ENCODE measurements at regions not wholly inside any gene's neighbourhood (a gene's known extent, or its start where the extent isn't known, plus 50 kb on each side); places are given as distances from the start of the nearest gene placed in this dataset.

DNA sequence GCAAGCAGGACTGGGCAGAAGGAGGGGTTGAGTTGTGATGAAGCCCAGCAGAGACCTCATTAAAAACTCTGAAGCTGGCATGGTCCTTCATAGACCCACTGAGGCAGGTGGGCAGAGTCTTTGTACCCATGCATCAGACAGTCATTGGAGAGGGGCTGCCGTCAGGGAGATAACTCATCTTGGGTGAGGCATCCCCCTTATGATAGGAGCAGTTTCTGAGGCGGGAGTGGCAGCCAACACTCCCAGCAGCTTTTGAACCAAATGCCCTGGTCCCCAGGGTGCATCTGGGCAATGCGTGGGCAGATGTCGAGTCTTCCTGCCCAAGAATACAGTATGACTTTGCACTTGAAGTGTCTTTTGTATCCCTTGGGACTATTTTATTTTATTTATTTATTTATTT lies 68.1 kb downstream of the HTR5A start:
- DNase-seq (ENCODE audit: low read depth in 2 of 2): no peak
- no peak overlapping the region for H3K4me3 ChIP-seq (replicated peaks in 1 of 2; ENCODE audit: low read depth in 2 of 2, low read length in 2 of 2)
- no peak for TF ChIP-seq CTCF (IDR thresholded peaks at IDR 0.05; ENCODE audit: low read depth, low read length)

GRCh38 chr7:155141562-155141961 lies 71.4 kb downstream of the HTR5A start:
- TF ChIP-seq CTCF (IDR thresholded peaks at IDR 0.05; ENCODE audit: low read depth, low read length): no peak
- H3K4me3 ChIP-seq (replicated peaks in 1 of 2; ENCODE audit: low read depth in 2 of 2, low read length in 2 of 2): no peak overlapping the region
- DNase-seq (ENCODE audit: low read depth in 2 of 2): no peak

DNA sequence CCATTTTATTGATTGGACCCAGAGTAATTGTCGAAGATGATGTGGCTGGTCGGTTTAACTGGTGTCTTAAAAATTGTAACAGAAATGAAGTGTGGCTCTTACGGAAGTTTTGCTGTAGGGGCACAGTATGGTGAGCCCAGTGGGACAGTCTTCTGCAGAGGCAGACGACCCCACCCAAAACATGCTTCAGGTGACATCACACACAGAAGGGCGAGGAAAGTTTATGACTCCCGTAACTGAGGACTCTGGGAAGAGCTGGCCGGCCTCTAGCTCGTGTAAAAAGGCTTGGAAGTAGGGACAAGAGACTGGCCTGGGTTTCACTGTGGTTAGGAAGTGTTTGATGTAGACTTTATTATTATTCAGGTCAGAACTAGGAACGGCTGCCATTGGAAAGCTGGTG lies 73.3 kb downstream of the HTR5A start:
- no peak for DNase-seq (ENCODE audit: low read depth in 2 of 2)
- H3K4me3 ChIP-seq (replicated peaks in 1 of 2; ENCODE audit: low read depth in 2 of 2, low read length in 2 of 2): no peak overlapping the region
- no peak for TF ChIP-seq CTCF (IDR thresholded peaks at IDR 0.05; ENCODE audit: low read depth, low read length)

- no peak overlapping the region for H3K4me3 ChIP-seq (replicated peaks in 1 of 2; ENCODE audit: low read depth in 2 of 2, low read length in 2 of 2)
- no peak for TF ChIP-seq CTCF (IDR thresholded peaks at IDR 0.05; ENCODE audit: low read depth, low read length)
- no peak for DNase-seq (ENCODE audit: low read depth in 2 of 2)
Observed at GRCh38 chr7:155144371-155144770, 74.2 kb downstream of the HTR5A start.

DNA sequence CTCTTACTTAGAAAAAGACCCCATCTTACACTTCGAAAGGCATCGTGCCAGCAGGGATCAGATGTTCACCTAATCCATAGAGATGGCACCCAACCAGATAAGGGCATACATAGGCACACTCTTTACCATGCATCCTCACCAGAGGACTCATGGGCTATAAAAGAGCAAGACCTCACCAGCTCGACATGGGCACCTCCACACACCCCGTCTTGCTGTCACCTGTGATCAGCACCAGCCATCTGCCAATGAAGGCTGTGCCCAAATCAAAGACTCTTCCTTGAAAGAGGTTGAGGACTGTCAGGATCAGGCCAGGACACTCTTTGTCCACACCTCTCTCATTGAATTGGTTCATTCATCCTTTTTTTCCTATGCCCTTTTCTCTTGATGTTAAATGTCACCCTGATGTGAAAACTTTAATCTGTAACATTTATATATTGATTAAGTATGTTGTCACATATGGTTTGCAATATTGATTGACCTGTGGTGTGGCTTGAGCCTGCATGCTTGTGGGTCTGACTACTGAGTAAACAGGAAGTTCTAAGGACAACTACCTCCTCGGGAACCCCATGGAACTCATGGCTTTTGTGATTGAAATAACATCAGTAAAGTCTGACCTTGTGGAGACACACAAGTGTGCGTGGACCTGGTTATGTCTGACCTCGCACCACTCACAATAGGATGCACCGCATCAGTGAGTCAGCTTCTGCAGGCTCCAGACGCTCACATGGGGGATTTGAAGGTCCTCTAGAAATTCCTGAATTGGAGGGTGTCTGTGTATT lies 75.5 kb downstream of the HTR5A start:
- no peak for TF ChIP-seq CTCF (IDR thresholded peaks at IDR 0.05; ENCODE audit: low read depth, low read length)
- no peak for DNase-seq (ENCODE audit: low read depth in 2 of 2)

GRCh38 chr7:155147172-155147571 lies 77.0 kb downstream of the HTR5A start:
- no peak for TF ChIP-seq CTCF (IDR thresholded peaks at IDR 0.05; ENCODE audit: low read depth, low read length)
- H3K4me3 ChIP-seq (replicated peaks in 1 of 2; ENCODE audit: low read depth in 2 of 2, low read length in 2 of 2): no peak overlapping the region
- DNase-seq (ENCODE audit: low read depth in 2 of 2): no peak

More for the DNA sequence above, 75.5 kb downstream of the HTR5A start:
- no peak overlapping the region for H3K4me3 ChIP-seq (replicated peaks in 1 of 2; ENCODE audit: low read depth in 2 of 2, low read length in 2 of 2)

DNA sequence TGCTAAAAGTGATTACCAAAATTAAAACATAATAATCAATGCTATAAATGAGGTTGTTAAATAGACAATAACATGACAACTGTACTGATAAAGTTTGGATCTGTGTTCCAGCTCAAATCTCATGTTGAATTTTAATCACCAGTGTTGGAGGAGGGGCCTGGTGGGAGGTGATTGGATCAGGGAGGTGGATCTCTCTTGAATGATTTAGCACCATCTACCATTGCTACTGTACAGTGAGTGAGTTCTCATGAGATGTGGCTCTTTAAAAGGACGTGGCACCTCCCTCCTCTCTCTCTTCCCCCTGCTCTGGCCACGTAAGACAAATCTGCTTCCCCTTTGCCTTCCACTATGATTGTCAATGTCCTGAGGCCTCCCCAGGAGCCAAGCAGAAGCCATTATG lies 77.5 kb downstream of the HTR5A start:
- TF ChIP-seq CTCF (IDR thresholded peaks at IDR 0.05; ENCODE audit: low read depth, low read length): no peak
- DNase-seq (ENCODE audit: low read depth in 2 of 2): no peak
- no peak overlapping the region for H3K4me3 ChIP-seq (replicated peaks in 1 of 2; ENCODE audit: low read depth in 2 of 2, low read length in 2 of 2)
